ENCODE measurements at regions not wholly inside any gene's neighbourhood (a gene's known extent, or its start where the extent isn't known, plus 50 kb on each side); places are given as distances from the start of the nearest gene placed in this dataset.

DNA sequence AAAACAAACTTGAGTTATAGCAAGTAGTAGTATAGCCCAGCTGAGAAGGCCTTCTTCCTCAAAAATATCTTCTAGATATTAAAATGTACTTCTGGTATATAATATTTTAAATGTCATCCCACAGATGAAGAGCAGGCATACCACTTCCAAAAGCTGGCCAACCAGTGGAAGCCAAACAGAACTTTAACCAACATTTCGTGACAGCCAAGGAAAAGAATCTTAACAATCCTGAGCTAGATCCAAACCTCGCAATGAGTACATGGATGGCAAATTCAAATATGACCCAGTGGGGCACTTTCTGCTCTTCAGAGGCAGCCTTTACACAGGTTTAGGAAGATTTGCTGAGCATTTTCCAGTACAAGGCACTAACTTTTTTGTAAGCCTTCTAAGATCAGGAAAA is 91.8 kb upstream of the ACO1 start (continued):
- TF ChIP-seq, protein P1, sequence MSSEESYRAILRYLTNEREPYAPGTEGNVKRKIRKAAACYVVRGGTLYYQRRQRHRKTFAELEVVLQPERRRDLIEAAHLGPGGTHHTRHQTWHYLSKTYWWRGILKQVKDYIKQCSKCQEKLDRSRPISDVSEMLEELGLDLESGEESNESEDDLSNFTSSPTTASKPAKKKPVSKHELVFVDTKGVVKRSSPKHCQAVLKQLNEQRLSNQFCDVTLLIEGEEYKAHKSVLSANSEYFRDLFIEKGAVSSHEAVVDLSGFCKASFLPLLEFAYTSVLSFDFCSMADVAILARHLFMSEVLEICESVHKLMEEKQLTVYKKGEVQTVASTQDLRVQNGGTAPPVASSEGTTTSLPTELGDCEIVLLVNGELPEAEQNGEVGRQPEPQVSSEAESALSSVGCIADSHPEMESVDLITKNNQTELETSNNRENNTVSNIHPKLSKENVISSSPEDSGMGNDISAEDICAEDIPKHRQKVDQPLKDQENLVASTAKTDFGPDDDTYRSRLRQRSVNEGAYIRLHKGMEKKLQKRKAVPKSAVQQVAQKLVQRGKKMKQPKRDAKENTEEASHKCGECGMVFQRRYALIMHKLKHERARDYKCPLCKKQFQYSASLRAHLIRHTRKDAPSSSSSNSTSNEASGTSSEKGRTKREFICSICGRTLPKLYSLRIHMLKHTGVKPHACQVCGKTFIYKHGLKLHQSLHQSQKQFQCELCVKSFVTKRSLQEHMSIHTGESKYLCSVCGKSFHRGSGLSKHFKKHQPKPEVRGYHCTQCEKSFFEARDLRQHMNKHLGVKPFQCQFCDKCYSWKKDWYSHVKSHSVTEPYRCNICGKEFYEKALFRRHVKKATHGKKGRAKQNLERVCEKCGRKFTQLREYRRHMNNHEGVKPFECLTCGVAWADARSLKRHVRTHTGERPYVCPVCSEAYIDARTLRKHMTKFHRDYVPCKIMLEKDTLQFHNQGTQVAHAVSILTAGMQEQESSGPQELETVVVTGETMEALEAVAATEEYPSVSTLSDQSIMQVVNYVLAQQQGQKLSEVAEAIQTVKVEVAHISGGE (CRISPR knock-in tag; IDR thresholded peaks at IDR 0.05): no peak
- TF ChIP-seq CREM (IDR thresholded peaks at IDR 0.05; ENCODE audit: low read depth) (no peak), ZNF207 (IDR thresholded peaks at IDR 0.05; ENCODE audit: borderline replicate concordance) (no peak), RAD21 (IDR thresholded peaks at IDR 0.05; ENCODE audit: insufficient read depth, low read depth, low read length) (no peak), SMAD1 (IDR thresholded peaks at IDR 0.05; ENCODE audit: low read depth, partially characterized antibody) (no peak), EED (IDR thresholded peaks at IDR 0.05; ENCODE audit: low read depth) (no peak), ESRRA (IDR thresholded peaks at IDR 0.05; ENCODE audit: low read length) (no peak), EGR1 (IDR thresholded peaks at IDR 0.05; ENCODE audit: borderline replicate concordance in 1 of 2, low read depth in 2 of 2, low read length in 2 of 2) (no peak), GATAD2B (conservative IDR thresholded peaks at IDR 0.05; ENCODE audit: low read depth) (no peak), ZNF274 (IDR thresholded peaks at IDR 0.05; ENCODE audit: insufficient read depth, insufficient read length) (no peak), IKZF2 (IDR thresholded peaks at IDR 0.05) (no peak), HDGF (IDR thresholded peaks at IDR 0.05) (no peak)
- TF ChIP-seq, protein P2, sequence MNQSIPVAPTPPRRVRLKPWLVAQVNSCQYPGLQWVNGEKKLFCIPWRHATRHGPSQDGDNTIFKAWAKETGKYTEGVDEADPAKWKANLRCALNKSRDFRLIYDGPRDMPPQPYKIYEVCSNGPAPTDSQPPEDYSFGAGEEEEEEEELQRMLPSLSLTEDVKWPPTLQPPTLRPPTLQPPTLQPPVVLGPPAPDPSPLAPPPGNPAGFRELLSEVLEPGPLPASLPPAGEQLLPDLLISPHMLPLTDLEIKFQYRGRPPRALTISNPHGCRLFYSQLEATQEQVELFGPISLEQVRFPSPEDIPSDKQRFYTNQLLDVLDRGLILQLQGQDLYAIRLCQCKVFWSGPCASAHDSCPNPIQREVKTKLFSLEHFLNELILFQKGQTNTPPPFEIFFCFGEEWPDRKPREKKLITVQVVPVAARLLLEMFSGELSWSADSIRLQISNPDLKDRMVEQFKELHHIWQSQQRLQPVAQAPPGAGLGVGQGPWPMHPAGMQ (IDR thresholded peaks at IDR 0.05; ENCODE audit: borderline replicate concordance): no peak
- TF ChIP-seq, protein P3, sequence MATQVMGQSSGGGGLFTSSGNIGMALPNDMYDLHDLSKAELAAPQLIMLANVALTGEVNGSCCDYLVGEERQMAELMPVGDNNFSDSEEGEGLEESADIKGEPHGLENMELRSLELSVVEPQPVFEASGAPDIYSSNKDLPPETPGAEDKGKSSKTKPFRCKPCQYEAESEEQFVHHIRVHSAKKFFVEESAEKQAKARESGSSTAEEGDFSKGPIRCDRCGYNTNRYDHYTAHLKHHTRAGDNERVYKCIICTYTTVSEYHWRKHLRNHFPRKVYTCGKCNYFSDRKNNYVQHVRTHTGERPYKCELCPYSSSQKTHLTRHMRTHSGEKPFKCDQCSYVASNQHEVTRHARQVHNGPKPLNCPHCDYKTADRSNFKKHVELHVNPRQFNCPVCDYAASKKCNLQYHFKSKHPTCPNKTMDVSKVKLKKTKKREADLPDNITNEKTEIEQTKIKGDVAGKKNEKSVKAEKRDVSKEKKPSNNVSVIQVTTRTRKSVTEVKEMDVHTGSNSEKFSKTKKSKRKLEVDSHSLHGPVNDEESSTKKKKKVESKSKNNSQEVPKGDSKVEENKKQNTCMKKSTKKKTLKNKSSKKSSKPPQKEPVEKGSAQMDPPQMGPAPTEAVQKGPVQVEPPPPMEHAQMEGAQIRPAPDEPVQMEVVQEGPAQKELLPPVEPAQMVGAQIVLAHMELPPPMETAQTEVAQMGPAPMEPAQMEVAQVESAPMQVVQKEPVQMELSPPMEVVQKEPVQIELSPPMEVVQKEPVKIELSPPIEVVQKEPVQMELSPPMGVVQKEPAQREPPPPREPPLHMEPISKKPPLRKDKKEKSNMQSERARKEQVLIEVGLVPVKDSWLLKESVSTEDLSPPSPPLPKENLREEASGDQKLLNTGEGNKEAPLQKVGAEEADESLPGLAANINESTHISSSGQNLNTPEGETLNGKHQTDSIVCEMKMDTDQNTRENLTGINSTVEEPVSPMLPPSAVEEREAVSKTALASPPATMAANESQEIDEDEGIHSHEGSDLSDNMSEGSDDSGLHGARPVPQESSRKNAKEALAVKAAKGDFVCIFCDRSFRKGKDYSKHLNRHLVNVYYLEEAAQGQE (IDR thresholded peaks at IDR 0.05; ENCODE audit: low read depth, low read length): no peak
